HFFc6 (cell line): ENCODE measurements at regions not wholly inside any gene's neighbourhood (a gene's known extent, or its start where the extent isn't known, plus 50 kb on each side); places are given as distances from the start of the nearest gene placed in this dataset.

Experiments
- DNase-seq: peaks from one replicate; pipeline ENCODE4 v3.0.0-alpha.2; 2018
- H3K27ac Mint-ChIP-seq: 2 replicates; pipeline ENCODE4 v1.8.0; 2020; ENCODE audit warnings: mild to moderate bottlenecking, mixed read lengths
- H3K27me3 Mint-ChIP-seq: 2 replicates; pipeline ENCODE4 v1.8.0; 2021; ENCODE audit warnings: mild to moderate bottlenecking, moderate library complexity, mixed read lengths; ENCODE audit not compliant: insufficient read depth
- H3K36me3 Mint-ChIP-seq: 2 replicates; pipeline ENCODE4 v1.8.0; 2021; ENCODE audit warnings: low read depth, mixed read lengths
- H3K4me1 Mint-ChIP-seq: 2 replicates; pipeline ENCODE4 v1.8.0; 2020; ENCODE audit warnings: low read depth, mixed read lengths
- H3K4me3 Mint-ChIP-seq: 2 replicates; pipeline ENCODE4 v1.8.0; 2020; ENCODE audit warnings: mild to moderate bottlenecking, moderate library complexity, mixed read lengths
- H3K9me3 Mint-ChIP-seq: 2 replicates; pipeline ENCODE4 v1.8.0; 2020; ENCODE audit warnings: mild to moderate bottlenecking, mixed read lengths
- TF ChIP-seq, protein P1 (sequence below): fragments of 200-600 bp; sonication (generic); IDR thresholded peaks from 2 replicates; pipeline ENCODE4 v1.5.0; 2021; ENCODE audit warnings: antibody characterized with exemption, mild to moderate bottlenecking

DNA sequence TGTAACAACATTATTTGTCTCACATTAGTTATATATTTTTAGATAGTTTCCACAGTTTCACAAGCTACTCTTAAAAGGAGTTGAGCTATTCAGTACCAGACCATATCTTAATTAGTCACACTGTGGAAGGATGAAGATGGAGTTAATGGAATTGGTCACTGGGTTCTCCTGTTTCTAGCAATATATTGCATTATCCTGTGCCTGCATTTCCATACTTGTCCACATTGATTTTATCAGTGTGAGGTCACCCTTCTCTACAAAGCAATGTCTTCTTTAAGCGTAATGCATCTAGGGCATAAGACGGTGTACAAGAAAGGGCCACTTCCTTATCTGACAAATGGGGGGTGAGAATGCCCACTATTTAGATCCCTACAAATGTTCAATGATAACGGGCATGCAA is 216.8 kb upstream of the TANK start:
- Mint-ChIP-seq H3K4me3 (no peak overlapping the region), H3K4me1 (no peaks in the 10 kb centered on the region), H3K9me3 (no peaks in the 10 kb centered on the region), H3K36me3 (no peaks in the 10 kb centered on the region), H3K27ac (no peak overlapping the region), H3K27me3 (no peaks in the 10 kb centered on the region)
- TF ChIP-seq, protein P1, sequence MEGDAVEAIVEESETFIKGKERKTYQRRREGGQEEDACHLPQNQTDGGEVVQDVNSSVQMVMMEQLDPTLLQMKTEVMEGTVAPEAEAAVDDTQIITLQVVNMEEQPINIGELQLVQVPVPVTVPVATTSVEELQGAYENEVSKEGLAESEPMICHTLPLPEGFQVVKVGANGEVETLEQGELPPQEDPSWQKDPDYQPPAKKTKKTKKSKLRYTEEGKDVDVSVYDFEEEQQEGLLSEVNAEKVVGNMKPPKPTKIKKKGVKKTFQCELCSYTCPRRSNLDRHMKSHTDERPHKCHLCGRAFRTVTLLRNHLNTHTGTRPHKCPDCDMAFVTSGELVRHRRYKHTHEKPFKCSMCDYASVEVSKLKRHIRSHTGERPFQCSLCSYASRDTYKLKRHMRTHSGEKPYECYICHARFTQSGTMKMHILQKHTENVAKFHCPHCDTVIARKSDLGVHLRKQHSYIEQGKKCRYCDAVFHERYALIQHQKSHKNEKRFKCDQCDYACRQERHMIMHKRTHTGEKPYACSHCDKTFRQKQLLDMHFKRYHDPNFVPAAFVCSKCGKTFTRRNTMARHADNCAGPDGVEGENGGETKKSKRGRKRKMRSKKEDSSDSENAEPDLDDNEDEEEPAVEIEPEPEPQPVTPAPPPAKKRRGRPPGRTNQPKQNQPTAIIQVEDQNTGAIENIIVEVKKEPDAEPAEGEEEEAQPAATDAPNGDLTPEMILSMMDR = no peak; the same call in 1 of the 2 replicates
- no peak for DNase-seq

DNA sequence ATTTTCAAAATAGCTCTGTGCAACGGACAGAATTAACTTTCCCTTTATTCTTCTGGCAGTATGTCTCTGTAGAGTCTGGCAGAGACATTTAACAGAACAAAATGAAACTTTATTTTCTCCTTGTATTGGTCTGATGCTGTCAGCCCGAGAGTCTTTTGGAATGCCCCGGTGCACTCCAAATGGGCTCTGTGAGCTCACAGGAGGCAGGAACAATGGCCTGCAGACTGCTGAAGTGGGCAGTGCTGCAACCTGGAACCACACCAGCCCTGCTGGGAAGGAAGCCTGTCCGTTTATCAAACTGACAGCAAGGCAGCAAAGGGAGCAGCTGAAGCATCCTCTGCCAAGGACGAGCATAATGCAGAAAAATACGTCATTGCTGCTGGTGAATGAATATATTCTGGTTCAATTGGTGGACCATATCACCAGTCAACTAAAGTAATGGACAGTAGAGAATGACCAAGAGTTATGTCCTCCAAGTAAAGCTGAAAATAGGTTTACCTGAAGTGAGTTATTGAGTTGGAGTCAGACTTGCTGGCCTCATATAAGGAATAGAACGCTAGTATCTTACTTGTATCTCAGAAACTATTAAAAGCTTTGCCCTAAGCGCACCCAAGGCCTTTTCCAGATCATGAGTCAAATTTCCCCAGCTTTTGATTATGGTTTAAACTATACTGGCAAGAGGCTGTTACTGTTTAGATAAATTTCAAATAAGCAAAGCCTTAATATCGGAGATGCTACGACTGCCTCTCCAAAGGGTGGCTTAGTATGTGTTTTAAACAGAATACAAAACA is 207.6 kb upstream of the TANK start:
- no peaks in the 10 kb centered on the region for H3K9me3 Mint-ChIP-seq
- H3K27ac Mint-ChIP-seq = peak overlapping the region; percentile 3; the same call in 1 of the 2 replicates
- no peak for DNase-seq

DNA sequence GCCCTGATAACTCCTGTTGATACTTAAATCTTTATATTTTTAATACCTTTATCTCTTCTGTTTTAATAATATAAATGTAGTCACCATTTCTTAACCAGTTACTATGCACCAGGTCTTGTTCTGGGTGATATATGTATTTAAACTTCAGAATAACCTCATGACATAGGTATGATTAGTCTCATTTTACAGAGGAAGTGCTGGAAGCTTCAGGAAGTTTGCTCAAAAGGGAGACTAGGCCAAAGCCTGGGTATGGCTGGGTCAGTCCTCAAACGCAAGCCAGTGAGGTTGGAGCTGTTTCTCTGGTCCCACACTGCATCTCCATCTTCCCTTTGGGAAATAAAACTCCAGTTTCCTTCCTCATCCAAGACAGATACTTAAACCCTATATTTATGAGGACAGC is 204.7 kb upstream of the TANK start:
- Mint-ChIP-seq H3K36me3 (no peaks in the 10 kb centered on the region), H3K27ac (no peak overlapping the region)

More for the DNA sequence above, 207.6 kb upstream of the TANK start:
- TF ChIP-seq, protein P1 = no peak
- Mint-ChIP-seq H3K4me1 (peaks cover 10% of the 10 kb centered on the region), H3K36me3 (no peaks in the 10 kb centered on the region), H3K27me3 (no peaks in the 10 kb centered on the region; the same call in 1 of the 2 replicates), H3K4me3 (peak overlapping the region; percentile 57)

DNA sequence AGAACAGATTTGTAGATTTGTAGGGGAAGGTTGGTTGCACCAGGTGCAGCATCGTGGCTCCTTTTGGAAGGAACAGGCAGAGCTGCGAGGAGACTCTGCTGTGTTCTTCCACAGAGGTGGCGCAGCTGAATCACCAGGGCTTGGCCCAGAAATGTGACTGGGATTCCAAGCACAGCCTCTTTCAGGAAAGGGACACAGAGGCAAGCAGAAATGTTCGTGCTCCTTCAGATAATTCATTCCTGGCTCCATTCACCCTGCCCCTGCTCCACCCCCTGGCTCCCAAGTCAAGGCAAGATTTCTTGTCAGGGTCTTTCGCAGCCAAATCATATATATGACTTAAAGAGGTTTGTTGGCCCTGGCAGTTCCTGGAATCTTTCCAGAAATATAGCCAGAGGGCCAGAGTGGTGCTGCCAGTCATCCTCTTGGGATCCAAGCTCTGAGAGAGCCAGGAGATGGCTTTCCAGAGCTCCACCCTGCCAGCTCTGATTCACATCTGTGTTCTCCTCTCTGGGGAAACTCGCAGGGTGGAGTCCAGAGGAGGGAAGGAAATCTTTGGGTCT is 203.9 kb upstream of the TANK start:
- Mint-ChIP-seq H3K9me3 (no peaks in the 10 kb centered on the region), H3K4me3 (no peak overlapping the region), H3K27ac (no peak overlapping the region), H3K36me3 (no peaks in the 10 kb centered on the region), H3K27me3 (no peaks in the 10 kb centered on the region; the same call in none of the 2 replicates), H3K4me1 (peaks cover 10% of the 10 kb centered on the region)
- TF ChIP-seq, protein P1 = no peak
- DNase-seq = no peak

More for the DNA sequence above, 204.7 kb upstream of the TANK start:
- no peak for DNase-seq
- TF ChIP-seq, protein P1 = no peak
- no peaks in the 10 kb centered on the region for H3K9me3 Mint-ChIP-seq
- peaks cover 10% of the 10 kb centered on the region for H3K4me1 Mint-ChIP-seq
- no peak overlapping the region for H3K4me3 Mint-ChIP-seq
- H3K27me3 Mint-ChIP-seq = no peaks in the 10 kb centered on the region; the same call in 1 of the 2 replicates

DNA sequence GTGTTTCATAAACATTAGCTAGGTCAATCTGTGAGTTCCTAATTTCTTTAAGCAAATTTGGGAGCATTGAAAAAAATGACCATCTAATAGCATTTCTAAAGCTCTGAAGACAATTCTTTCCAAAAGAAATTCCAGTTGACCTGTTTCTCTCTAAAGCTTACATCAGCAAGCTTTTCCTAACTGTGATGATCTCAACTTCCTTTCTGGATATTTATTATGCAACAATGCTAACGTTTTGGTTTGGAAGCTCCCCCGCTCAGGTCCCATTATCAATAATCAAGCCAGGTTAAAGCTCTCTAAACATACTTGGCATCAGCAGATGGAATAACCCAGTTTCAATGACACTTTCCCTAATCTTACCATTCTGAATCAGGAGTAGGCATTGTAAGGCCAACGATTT is 196.3 kb upstream of the TANK start:
- peaks cover 13% of the 10 kb centered on the region for H3K4me1 Mint-ChIP-seq

More for the DNA sequence above, 196.3 kb upstream of the TANK start:
- DNase-seq = no peak
- Mint-ChIP-seq H3K27me3 (no peaks in the 10 kb centered on the region; the same call in 1 of the 2 replicates), H3K9me3 (no peaks in the 10 kb centered on the region), H3K4me3 (no peak overlapping the region), H3K27ac (no peak overlapping the region), H3K36me3 (no peaks in the 10 kb centered on the region)
- TF ChIP-seq, protein P1 = no peak
